HG03558 (cell line): ENCODE measurements at regions not wholly inside any gene's neighbourhood (a gene's known extent, or its start where the extent isn't known, plus 50 kb on each side); places are given as distances from the start of the nearest gene placed in this dataset.
"Not testable (repeated sequence)": the region's sequence is repeated elsewhere in the genome, so short reads cannot be mapped to it uniquely, and the experiment has no call there.

Source experiments
- ATAC-seq: cut with Tn5 transposase; IDR thresholded peaks from one replicate; pipeline ENCODE4 v1.9.1; 2021; ENCODE audit warnings: moderate number of reproducible peaks; ENCODE audit not compliant: unreplicated experiment; ENCODE audit errors: extremely low read depth

- no peak for ATAC-seq
Measured at GRCh38 chr4:29052266-29052665, 1667.9 kb upstream of the PCDH7 start.

GRCh38 chr4:29058531-29058930 lies 1661.6 kb upstream of the PCDH7 start:
- ATAC-seq: no peak

- no peak for ATAC-seq
Measured at GRCh38 chr4:29066861-29067260, 1653.3 kb upstream of the PCDH7 start.

GRCh38 chr4:29073571-29073970 lies 1646.6 kb upstream of the PCDH7 start:
- ATAC-seq: no peak

GRCh38 chr4:29075366-29075765 lies 1644.8 kb upstream of the PCDH7 start:
- no peak for ATAC-seq

GRCh38 chr4:29079260-29079659 lies 1640.9 kb upstream of the PCDH7 start:
- ATAC-seq: no peak

- ATAC-seq: no peak
Measured at GRCh38 chr4:29081234-29081955, 1638.8 kb upstream of the PCDH7 start.

- no peak for ATAC-seq
Measured at GRCh38 chr4:29082684-29083083, 1637.5 kb upstream of the PCDH7 start.

- ATAC-seq: no peak
Measured at GRCh38 chr4:29085748-29086147, 1634.4 kb upstream of the PCDH7 start.

GRCh38 chr4:29104694-29105093 lies 1615.5 kb upstream of the PCDH7 start:
- no peak for ATAC-seq

GRCh38 chr4:29113960-29114359 lies 1606.2 kb upstream of the PCDH7 start:
- no peak for ATAC-seq

GRCh38 chr4:29117231-29117722 lies 1602.9 kb upstream of the PCDH7 start:
- not testable (repeated sequence) for ATAC-seq

- no peak for ATAC-seq
Measured at GRCh38 chr4:29121586-29121985, 1598.6 kb upstream of the PCDH7 start.

GRCh38 chr4:29128810-29129209 lies 1591.4 kb upstream of the PCDH7 start:
- ATAC-seq: no peak

- no peak for ATAC-seq
Measured at GRCh38 chr4:29131304-29131703, 1588.9 kb upstream of the PCDH7 start.

GRCh38 chr4:29142708-29143107 lies 1577.5 kb upstream of the PCDH7 start:
- no peak for ATAC-seq

- ATAC-seq: no peak
Measured at GRCh38 chr4:29151584-29151983, 1568.6 kb upstream of the PCDH7 start.

GRCh38 chr4:29153642-29154041 lies 1566.5 kb upstream of the PCDH7 start:
- ATAC-seq: no peak

GRCh38 chr4:29175291-29175690 lies 1544.9 kb upstream of the PCDH7 start:
- ATAC-seq: no peak

GRCh38 chr4:29199025-29199424 lies 1521.1 kb upstream of the PCDH7 start:
- no peak for ATAC-seq

GRCh38 chr4:29199485-29199884 lies 1520.7 kb upstream of the PCDH7 start:
- ATAC-seq: no peak

- ATAC-seq: no peak
Measured at GRCh38 chr4:29213020-29213419, 1507.1 kb upstream of the PCDH7 start.
